Stimulated activated memory B cell treated with anti-CD40 and anti-IgM and Interleukin-4, amounts not matched to agents 10 μg/mL and 1 μg/mL and 100 μg/mL, for 72 hours (primary cell): ENCODE measurements at regions not wholly inside any gene's neighbourhood (a gene's known extent, or its start where the extent isn't known, plus 50 kb on each side); places are given as distances from the start of the nearest gene placed in this dataset.
A peak's percentile ranks its signal among the peaks of the same experiment; 100 is the strongest.

Experiments used
- ATAC-seq: fragments of 150-1000 bp; cut with Tn5 transposase; 2 replicates; pipeline ENCODE4 v1.10.0; 2021
- H3K27ac Mint-ChIP-seq: one replicate; pipeline ENCODE4 v1.8.0; 2022; ENCODE audit warnings: mild to moderate bottlenecking, mixed read lengths
- H3K27me3 Mint-ChIP-seq: one replicate; pipeline ENCODE4 v1.8.0; 2022; ENCODE audit warnings: mixed read lengths
- H3K36me3 Mint-ChIP-seq: one replicate; pipeline ENCODE4 v1.8.0; 2022; ENCODE audit warnings: mixed read lengths
- H3K4me1 Mint-ChIP-seq: one replicate; pipeline ENCODE4 v1.8.0; 2022; ENCODE audit warnings: mixed read lengths
- H3K4me3 Mint-ChIP-seq: one replicate; pipeline ENCODE4 v1.8.0; 2022; ENCODE audit warnings: mild to moderate bottlenecking, moderate library complexity, mixed read lengths
- H3K9me3 Mint-ChIP-seq: one replicate; pipeline ENCODE4 v1.8.0; 2022; ENCODE audit warnings: mixed read lengths

- ATAC-seq = no peak
- peaks cover 3% of the 10 kb centered on the region for H3K9me3 Mint-ChIP-seq
- H3K27me3 Mint-ChIP-seq = no peaks in the 10 kb centered on the region
- H3K4me3 Mint-ChIP-seq = no peak overlapping the region
- no peaks in the 10 kb centered on the region for H3K4me1 Mint-ChIP-seq
- no peak overlapping the region for H3K27ac Mint-ChIP-seq
- H3K36me3 Mint-ChIP-seq = no peaks in the 10 kb centered on the region
These were observed 1122.1 kb downstream of the XPNPEP1 start for GRCh38 chr10:108801220-108801619.

- no peak overlapping the region for H3K27ac Mint-ChIP-seq
- no peaks in the 10 kb centered on the region for H3K36me3 Mint-ChIP-seq
- no peak for ATAC-seq
- no peaks in the 10 kb centered on the region for H3K4me1 Mint-ChIP-seq
- no peaks in the 10 kb centered on the region for H3K27me3 Mint-ChIP-seq
- peaks cover 3% of the 10 kb centered on the region for H3K9me3 Mint-ChIP-seq
- no peak overlapping the region for H3K4me3 Mint-ChIP-seq
These were observed 1125.7 kb downstream of the XPNPEP1 start for GRCh38 chr10:108797573-108797972.

GRCh38 chr10:108791794-108792474 is 1131.4 kb downstream of the XPNPEP1 start:
- H3K27ac Mint-ChIP-seq = no peak overlapping the region
- H3K27me3 Mint-ChIP-seq = no peaks in the 10 kb centered on the region
- peaks cover 9% of the 10 kb centered on the region for H3K4me1 Mint-ChIP-seq
- ATAC-seq = no peak
- no peaks in the 10 kb centered on the region for H3K36me3 Mint-ChIP-seq
- no peaks in the 10 kb centered on the region for H3K9me3 Mint-ChIP-seq
- no peak overlapping the region for H3K4me3 Mint-ChIP-seq

- Mint-ChIP-seq H3K4me3 (no peak overlapping the region), H3K9me3 (no peaks in the 10 kb centered on the region), H3K27me3 (no peaks in the 10 kb centered on the region), H3K36me3 (no peaks in the 10 kb centered on the region), H3K27ac (no peak overlapping the region), H3K4me1 (peaks cover 9% of the 10 kb centered on the region)
- ATAC-seq = no peak
These were observed 1132.3 kb downstream of the XPNPEP1 start for GRCh38 chr10:108791030-108791429.

- peaks cover 9% of the 10 kb centered on the region for H3K4me1 Mint-ChIP-seq
- peak; percentile 70 for ATAC-seq
These were observed 1133.4 kb downstream of the XPNPEP1 start for GRCh38 chr10:108789919-108790318.

GRCh38 chr10:108789336-108789735 is 1134.0 kb downstream of the XPNPEP1 start:
- no peaks in the 10 kb centered on the region for H3K27me3 Mint-ChIP-seq
- no peak overlapping the region for H3K4me3 Mint-ChIP-seq
- no peaks in the 10 kb centered on the region for H3K36me3 Mint-ChIP-seq
- no peak for ATAC-seq
- H3K4me1 Mint-ChIP-seq = peaks cover 9% of the 10 kb centered on the region
- H3K27ac Mint-ChIP-seq = no peak overlapping the region
- peaks cover 6% of the 10 kb centered on the region for H3K9me3 Mint-ChIP-seq

More at GRCh38 chr10:108789919-108790318, 1133.4 kb downstream of the XPNPEP1 start:
- Mint-ChIP-seq H3K36me3 (no peaks in the 10 kb centered on the region), H3K4me3 (no peak overlapping the region), H3K27ac (no peak overlapping the region), H3K27me3 (no peaks in the 10 kb centered on the region), H3K9me3 (peaks cover 3% of the 10 kb centered on the region)

DNA sequence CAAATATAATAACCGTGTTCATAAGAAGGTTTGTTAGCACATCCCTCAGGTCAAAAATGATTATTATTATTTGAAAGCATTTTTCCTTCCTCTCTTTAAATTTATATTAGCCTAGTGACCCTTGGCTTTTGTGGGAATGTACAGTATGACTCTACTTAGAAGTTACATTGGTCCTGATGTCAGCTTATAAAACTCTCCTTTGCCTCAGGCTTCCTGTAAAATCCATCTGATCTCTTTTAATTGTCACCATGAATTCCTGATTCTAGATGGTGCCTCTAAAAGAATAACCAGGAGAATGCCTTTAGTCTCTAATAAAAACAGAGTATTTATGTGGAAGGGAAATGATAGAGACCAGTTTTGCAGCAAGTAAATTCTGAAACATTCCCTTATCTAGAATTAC is 1134.4 kb downstream of the XPNPEP1 start:
- H3K4me1 Mint-ChIP-seq = peaks cover 9% of the 10 kb centered on the region
- H3K27me3 Mint-ChIP-seq = no peaks in the 10 kb centered on the region
- H3K9me3 Mint-ChIP-seq = peaks cover 6% of the 10 kb centered on the region
- H3K36me3 Mint-ChIP-seq = no peaks in the 10 kb centered on the region
- H3K4me3 Mint-ChIP-seq = no peak overlapping the region
- H3K27ac Mint-ChIP-seq = no peak overlapping the region
- no peak for ATAC-seq

- H3K27me3 Mint-ChIP-seq = no peaks in the 10 kb centered on the region
- no peaks in the 10 kb centered on the region for H3K36me3 Mint-ChIP-seq
- H3K4me1 Mint-ChIP-seq = peaks cover 9% of the 10 kb centered on the region
- H3K9me3 Mint-ChIP-seq = peaks cover 6% of the 10 kb centered on the region
- no peak for ATAC-seq
- H3K4me3 Mint-ChIP-seq = no peak overlapping the region
- H3K27ac Mint-ChIP-seq = no peak overlapping the region
These were observed 1135.4 kb downstream of the XPNPEP1 start for GRCh38 chr10:108787932-108788331.

DNA sequence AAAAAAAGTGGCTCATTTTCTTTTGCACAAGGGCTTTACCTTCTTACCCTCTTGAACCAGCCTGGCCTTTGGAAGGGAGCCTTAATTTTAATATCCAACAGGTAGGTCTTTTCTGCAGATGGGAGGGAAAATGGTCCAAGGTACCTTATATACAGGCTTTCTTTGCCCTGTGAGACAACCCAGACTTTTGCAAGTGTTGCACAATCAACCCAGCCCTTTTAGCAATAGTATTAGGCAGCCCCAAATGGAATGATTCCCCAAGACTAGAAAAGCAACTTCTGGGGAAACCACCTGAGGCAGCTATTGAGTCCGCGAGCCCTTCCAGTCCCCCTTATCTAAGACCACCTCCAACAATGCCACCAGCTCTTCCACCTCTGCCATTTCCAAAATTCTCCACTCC is 1138.3 kb downstream of the XPNPEP1 start:
- Mint-ChIP-seq H3K4me1 (peaks cover 6% of the 10 kb centered on the region), H3K36me3 (no peaks in the 10 kb centered on the region), H3K4me3 (no peak overlapping the region), H3K27me3 (no peaks in the 10 kb centered on the region), H3K9me3 (peaks cover 6% of the 10 kb centered on the region), H3K27ac (no peak overlapping the region)
- no peak for ATAC-seq

DNA sequence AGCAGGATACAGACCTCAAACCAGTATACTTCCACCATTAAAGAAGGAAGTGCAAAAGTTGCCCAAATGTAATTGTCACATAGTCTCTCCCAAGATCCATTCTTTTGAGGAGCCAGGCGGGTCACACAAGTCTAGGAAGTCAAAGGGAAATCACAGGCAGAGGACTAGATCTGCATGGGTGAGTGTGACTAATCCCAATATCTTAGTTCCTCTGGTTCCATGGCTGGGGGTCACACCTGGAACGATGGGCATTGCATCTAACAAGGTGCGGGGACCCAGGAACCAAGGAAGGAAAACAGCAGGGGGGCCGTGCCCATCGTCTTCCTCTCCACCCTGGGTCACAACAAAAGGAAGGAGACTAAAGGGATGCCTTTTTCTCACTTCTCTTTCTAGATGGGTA is 1138.8 kb downstream of the XPNPEP1 start:
- Mint-ChIP-seq H3K4me3 (no peak overlapping the region), H3K27ac (no peak overlapping the region), H3K4me1 (peaks cover 1% of the 10 kb centered on the region), H3K27me3 (no peaks in the 10 kb centered on the region), H3K36me3 (no peaks in the 10 kb centered on the region), H3K9me3 (peaks cover 6% of the 10 kb centered on the region)
- no peak for ATAC-seq

DNA sequence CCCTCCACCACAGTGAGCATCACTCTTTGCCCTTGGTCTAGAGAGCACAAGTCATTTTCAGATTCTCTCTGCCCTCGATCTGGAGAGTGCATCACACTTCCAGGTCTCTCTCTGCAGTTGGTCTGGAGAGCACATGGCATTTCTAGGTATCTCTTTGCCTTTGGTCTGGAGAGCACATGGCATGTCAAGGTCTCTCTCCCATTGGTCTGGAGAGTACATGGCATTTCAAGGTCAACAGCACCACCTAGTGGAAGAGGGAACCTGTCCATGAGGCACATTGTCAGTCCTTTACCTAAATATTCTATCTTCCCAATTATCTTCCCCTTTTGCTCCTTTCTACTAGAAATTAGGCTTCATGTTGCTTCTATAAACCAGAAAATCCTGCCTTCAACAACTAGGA is 1139.4 kb downstream of the XPNPEP1 start:
- no peaks in the 10 kb centered on the region for H3K4me1 Mint-ChIP-seq
- no peak for ATAC-seq
- H3K4me3 Mint-ChIP-seq = no peak overlapping the region
- no peak overlapping the region for H3K27ac Mint-ChIP-seq
- no peaks in the 10 kb centered on the region for H3K27me3 Mint-ChIP-seq
- H3K9me3 Mint-ChIP-seq = peaks cover 6% of the 10 kb centered on the region
- H3K36me3 Mint-ChIP-seq = no peaks in the 10 kb centered on the region

- H3K36me3 Mint-ChIP-seq = no peaks in the 10 kb centered on the region
- H3K27ac Mint-ChIP-seq = no peak overlapping the region
- ATAC-seq = no peak
- peaks cover 6% of the 10 kb centered on the region for H3K9me3 Mint-ChIP-seq
- H3K4me1 Mint-ChIP-seq = no peaks in the 10 kb centered on the region
- no peak overlapping the region for H3K4me3 Mint-ChIP-seq
- no peaks in the 10 kb centered on the region for H3K27me3 Mint-ChIP-seq
These were observed 1140.9 kb downstream of the XPNPEP1 start for GRCh38 chr10:108782411-108782810.

DNA sequence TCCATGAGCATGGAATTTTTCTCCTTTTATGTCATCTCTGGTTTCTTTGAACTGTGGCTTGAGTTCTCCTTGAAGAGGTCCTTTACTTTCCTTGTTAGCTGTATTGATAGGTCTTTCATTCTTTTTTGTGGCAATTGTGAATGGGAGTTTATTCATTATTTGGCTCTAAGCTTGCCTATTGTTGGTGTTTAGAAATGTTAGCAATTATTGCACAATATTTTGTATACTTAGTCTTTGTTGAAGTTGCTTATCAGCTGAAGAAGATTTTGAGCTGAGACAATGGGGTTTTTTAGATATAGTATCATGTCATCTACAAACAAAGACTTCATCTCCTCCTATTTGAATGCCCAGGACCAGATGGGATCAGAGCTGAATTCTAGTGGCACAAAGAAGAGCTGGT is 1143.8 kb downstream of the XPNPEP1 start:
- H3K4me3 Mint-ChIP-seq = no peak overlapping the region
- no peak overlapping the region for H3K27ac Mint-ChIP-seq
- no peaks in the 10 kb centered on the region for H3K4me1 Mint-ChIP-seq
- H3K9me3 Mint-ChIP-seq = peaks cover under 1% of the 10 kb centered on the region
- H3K36me3 Mint-ChIP-seq = no peaks in the 10 kb centered on the region
- no peak for ATAC-seq
- H3K27me3 Mint-ChIP-seq = no peaks in the 10 kb centered on the region

- Mint-ChIP-seq H3K27ac (no peak overlapping the region), H3K36me3 (no peaks in the 10 kb centered on the region), H3K4me3 (no peak overlapping the region), H3K27me3 (no peaks in the 10 kb centered on the region), H3K9me3 (no peaks in the 10 kb centered on the region), H3K4me1 (no peaks in the 10 kb centered on the region)
- no peak for ATAC-seq
These were observed 1147.3 kb downstream of the XPNPEP1 start for GRCh38 chr10:108775911-108776475.

- Mint-ChIP-seq H3K27ac (no peak overlapping the region), H3K4me1 (no peaks in the 10 kb centered on the region), H3K4me3 (no peak overlapping the region), H3K9me3 (peaks cover 3% of the 10 kb centered on the region), H3K27me3 (no peaks in the 10 kb centered on the region), H3K36me3 (no peaks in the 10 kb centered on the region)
- ATAC-seq = no peak
These were observed 1152.2 kb downstream of the XPNPEP1 start for GRCh38 chr10:108771106-108771505.

DNA sequence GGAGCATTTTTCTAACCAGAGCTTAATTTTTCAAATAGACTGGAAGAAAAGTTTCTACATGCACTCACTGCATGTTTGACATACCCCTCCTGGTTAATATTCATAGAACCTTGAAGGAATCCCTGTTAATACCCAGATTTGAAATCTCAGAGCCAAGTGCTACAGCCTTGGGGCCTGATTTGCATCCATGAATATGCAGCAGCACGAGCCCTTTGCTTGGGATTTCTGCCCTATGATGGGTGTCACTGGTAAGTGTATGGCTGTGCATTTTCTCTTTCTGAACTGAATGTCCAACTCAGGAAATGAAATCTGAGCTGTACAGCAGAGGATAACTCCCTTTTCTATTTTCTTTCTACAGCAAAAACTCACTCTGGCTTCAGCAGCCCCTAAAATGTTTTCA is 1157.5 kb downstream of the XPNPEP1 start:
- Mint-ChIP-seq H3K27me3 (no peaks in the 10 kb centered on the region), H3K36me3 (no peaks in the 10 kb centered on the region), H3K4me3 (no peak overlapping the region), H3K4me1 (no peaks in the 10 kb centered on the region), H3K27ac (no peak overlapping the region), H3K9me3 (peaks cover 3% of the 10 kb centered on the region)
- ATAC-seq = no peak
